Duodenal mucosa (tissue), 2 donors: ENCODE measurements at regions not wholly inside any gene's neighbourhood (a gene's known extent, or its start where the extent isn't known, plus 50 kb on each side); places are given as distances from the start of the nearest gene placed in this dataset.

ENCODE experiments used
- H3K27ac ChIP-seq: one replicate; pipeline ENCODE4 v1.7.0; 2013; ENCODE audit warnings: low read depth, low read length
- H3K27me3 ChIP-seq, 2 donors: one replicate each; pipeline ENCODE4 v1.7.0; 2013; ENCODE audit warnings: low read length in 2 of 2, control low read depth in 1 of 2; ENCODE audit not compliant: insufficient read depth in 2 of 2, control insufficient read depth in 1 of 2
- H3K36me3 ChIP-seq, 2 donors: one replicate each; pipeline ENCODE4 v1.7.0; 2013; ENCODE audit warnings: low read length in 2 of 2, control low read depth in 1 of 2; ENCODE audit not compliant: insufficient read depth in 2 of 2, control insufficient read depth in 1 of 2
- H3K4me1 ChIP-seq, 2 donors: one replicate each; pipeline ENCODE4 v1.7.0; 2013; ENCODE audit warnings: low read length in 2 of 2, control low read depth in 1 of 2; ENCODE audit not compliant: insufficient read depth in 2 of 2, control insufficient read depth in 1 of 2
- H3K4me3 ChIP-seq, 2 donors: one replicate each; pipeline ENCODE4 v1.7.0; 2013; ENCODE audit warnings: low read length in 2 of 2, low read depth in 1 of 2
- H3K9ac ChIP-seq, 2 donors: one replicate each; pipeline ENCODE4 v1.7.0; 2013; ENCODE audit warnings: low read length in 2 of 2, low read depth in 1 of 2
- H3K9me3 ChIP-seq, 2 donors: one replicate each; pipeline ENCODE4 v1.7.0; 2013; ENCODE audit warnings: low read length in 2 of 2, control low read depth in 1 of 2; ENCODE audit not compliant: control insufficient read depth in 1 of 2

DNA sequence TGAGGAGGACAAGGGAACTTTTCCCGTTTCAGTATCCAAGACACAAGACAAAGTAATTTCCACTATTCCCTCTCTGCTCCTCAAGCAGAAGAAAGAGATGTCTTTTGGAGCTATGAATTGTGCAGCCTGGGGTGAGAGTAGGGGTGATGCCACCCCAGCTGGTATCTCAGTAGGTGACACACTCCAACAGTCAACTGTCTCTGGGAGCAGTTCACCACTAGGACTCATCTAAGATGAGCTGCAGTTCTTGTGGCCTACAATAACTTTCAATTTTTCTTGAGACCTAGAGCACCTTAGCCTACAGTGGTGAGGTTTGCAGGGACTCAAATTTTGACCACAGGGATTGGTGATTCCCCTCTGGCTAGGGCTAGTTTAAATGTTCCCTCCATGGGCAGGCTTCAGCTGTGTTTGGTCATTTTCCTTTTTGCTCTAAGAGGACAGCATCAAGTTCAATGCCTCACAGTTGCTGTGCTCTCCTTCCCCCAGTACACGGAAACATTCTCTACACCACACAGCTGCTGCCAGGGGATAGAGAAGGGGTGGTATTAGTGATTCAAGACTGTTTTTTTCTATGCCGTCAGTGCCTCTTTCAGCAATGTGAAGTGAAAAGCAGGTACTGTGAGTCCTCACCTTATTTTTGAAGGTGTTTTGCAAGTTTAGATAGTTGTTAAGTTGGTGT lies 278.6 kb upstream of the RORB start:
- no peaks in the 10 kb centered on the region for H3K4me1 ChIP-seq
- H3K4me3 ChIP-seq: no peak overlapping the region
- no peaks in the 10 kb centered on the region for H3K36me3 ChIP-seq
- H3K27ac ChIP-seq: no peak overlapping the region
- H3K27me3 ChIP-seq: no peaks in the 10 kb centered on the region
- H3K9ac ChIP-seq: no peak overlapping the region
- no peaks in the 10 kb centered on the region for H3K9me3 ChIP-seq

- Histone ChIP-seq H3K27ac (no peak overlapping the region), H3K36me3 (no peaks in the 10 kb centered on the region), H3K27me3 (no peaks in the 10 kb centered on the region)
Measured at GRCh38 chr9:74220327-74220726, 276.8 kb upstream of the RORB start.

DNA sequence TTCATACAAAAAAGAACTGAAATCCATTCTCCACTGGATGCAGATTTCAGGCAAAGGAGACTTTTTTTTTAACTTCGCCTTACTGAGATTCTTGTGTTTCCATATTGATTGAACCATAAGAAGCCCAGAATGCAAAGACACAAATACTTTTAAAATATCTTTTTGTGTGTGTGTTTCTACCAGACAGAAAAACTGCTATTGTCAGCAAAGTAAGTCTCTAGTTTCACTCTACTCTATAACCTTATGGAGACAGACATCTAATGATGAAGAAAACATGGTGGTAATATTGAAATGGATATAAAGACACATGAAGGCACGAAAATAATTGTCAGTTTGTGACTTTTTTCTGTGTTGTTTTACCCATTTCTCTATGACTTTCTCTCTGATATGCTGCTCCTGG lies 260.3 kb upstream of the RORB start:
- peaks cover 0 to 3% of the 10 kb centered on the region in 2 donors for H3K9me3 ChIP-seq
- no peak overlapping the region for H3K4me3 ChIP-seq
- H3K36me3 ChIP-seq: no peaks in the 10 kb centered on the region
- H3K27ac ChIP-seq: no peak overlapping the region
- H3K4me1 ChIP-seq: no peaks in the 10 kb centered on the region
- no peak overlapping the region for H3K9ac ChIP-seq
- H3K27me3 ChIP-seq: no peaks in the 10 kb centered on the region

More at GRCh38 chr9:74220327-74220726, 276.8 kb upstream of the RORB start:
- no peak overlapping the region for H3K4me3 ChIP-seq
- H3K9ac ChIP-seq: no peak overlapping the region
- H3K4me1 ChIP-seq: no peaks in the 10 kb centered on the region
- H3K9me3 ChIP-seq: no peaks in the 10 kb centered on the region

- Histone ChIP-seq H3K4me1 (no peaks in the 10 kb centered on the region), H3K9ac (no peak overlapping the region), H3K27me3 (no peaks in the 10 kb centered on the region)
Measured at GRCh38 chr9:74245866-74246497, 251.2 kb upstream of the RORB start.

DNA sequence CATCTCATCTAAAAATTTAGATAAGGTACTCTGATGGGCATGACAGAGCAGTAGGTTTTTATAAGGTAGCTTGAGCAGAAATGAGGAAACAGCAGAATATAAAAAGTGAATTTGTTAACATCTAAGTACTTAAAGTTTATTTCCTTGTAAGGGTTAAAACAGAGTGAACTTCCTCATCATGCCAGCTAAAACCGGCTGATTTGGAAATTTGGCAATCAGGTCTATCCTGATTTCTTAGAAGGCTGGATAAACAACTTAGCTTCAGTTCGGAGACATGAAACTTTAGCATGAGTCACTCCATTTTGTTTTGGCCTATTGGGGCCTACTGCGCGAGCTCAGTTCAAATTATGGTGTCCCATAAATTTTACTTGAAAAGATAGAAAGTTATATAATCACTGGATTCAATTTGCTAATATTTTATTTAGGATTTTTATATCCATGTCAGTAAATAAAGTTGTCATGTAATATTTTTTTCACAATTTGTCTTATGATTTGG lies 241.6 kb upstream of the RORB start:
- H3K9me3 ChIP-seq: no peaks in the 10 kb centered on the region
- no peaks in the 10 kb centered on the region for H3K27me3 ChIP-seq
- no peaks in the 10 kb centered on the region for H3K36me3 ChIP-seq
- H3K27ac ChIP-seq: no peak overlapping the region
- no peak overlapping the region for H3K4me3 ChIP-seq
- H3K9ac ChIP-seq: no peak overlapping the region
- no peaks in the 10 kb centered on the region for H3K4me1 ChIP-seq

More at GRCh38 chr9:74245866-74246497, 251.2 kb upstream of the RORB start:
- Histone ChIP-seq H3K9me3 (peaks cover 0 to 5% of the 10 kb centered on the region in 2 donors), H3K4me3 (no peak overlapping the region), H3K36me3 (no peaks in the 10 kb centered on the region), H3K27ac (no peak overlapping the region)

- H3K4me3 ChIP-seq: no peak overlapping the region
- no peaks in the 10 kb centered on the region for H3K36me3 ChIP-seq
- no peak overlapping the region for H3K9ac ChIP-seq
- no peak overlapping the region for H3K27ac ChIP-seq
- no peaks in the 10 kb centered on the region for H3K4me1 ChIP-seq
- no peaks in the 10 kb centered on the region for H3K9me3 ChIP-seq
- H3K27me3 ChIP-seq: no peaks in the 10 kb centered on the region
Measured at GRCh38 chr9:74275872-74276508, 221.1 kb upstream of the RORB start.

DNA sequence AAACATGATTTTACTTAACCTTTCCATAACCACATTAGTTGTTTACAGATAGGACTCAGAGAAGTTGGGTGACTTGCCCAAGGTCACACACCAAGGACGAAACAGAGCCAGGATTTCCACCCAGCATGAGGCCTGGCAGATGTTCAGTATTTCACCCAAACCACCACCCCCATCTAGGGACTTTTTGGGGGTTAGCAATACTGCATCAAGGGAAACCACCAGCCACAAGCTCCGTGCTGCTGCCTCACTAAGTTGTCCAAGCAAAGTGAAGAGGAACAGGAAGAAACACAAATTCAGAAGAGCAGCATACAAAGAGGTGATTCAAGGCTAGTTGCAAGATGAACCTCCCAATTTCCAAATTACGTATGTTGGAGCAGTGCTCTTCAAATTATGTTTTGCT lies 219.6 kb upstream of the RORB start:
- Histone ChIP-seq H3K36me3 (no peaks in the 10 kb centered on the region), H3K9ac (no peak overlapping the region), H3K4me1 (no peaks in the 10 kb centered on the region), H3K27me3 (no peaks in the 10 kb centered on the region), H3K27ac (no peak overlapping the region), H3K4me3 (no peak overlapping the region), H3K9me3 (no peaks in the 10 kb centered on the region)

- Histone ChIP-seq H3K9ac (no peak overlapping the region), H3K27ac (no peak overlapping the region), H3K36me3 (no peaks in the 10 kb centered on the region), H3K27me3 (no peaks in the 10 kb centered on the region), H3K4me3 (no peak overlapping the region), H3K4me1 (no peaks in the 10 kb centered on the region), H3K9me3 (no peaks in the 10 kb centered on the region)
Measured at GRCh38 chr9:74281674-74282073, 215.5 kb upstream of the RORB start.

DNA sequence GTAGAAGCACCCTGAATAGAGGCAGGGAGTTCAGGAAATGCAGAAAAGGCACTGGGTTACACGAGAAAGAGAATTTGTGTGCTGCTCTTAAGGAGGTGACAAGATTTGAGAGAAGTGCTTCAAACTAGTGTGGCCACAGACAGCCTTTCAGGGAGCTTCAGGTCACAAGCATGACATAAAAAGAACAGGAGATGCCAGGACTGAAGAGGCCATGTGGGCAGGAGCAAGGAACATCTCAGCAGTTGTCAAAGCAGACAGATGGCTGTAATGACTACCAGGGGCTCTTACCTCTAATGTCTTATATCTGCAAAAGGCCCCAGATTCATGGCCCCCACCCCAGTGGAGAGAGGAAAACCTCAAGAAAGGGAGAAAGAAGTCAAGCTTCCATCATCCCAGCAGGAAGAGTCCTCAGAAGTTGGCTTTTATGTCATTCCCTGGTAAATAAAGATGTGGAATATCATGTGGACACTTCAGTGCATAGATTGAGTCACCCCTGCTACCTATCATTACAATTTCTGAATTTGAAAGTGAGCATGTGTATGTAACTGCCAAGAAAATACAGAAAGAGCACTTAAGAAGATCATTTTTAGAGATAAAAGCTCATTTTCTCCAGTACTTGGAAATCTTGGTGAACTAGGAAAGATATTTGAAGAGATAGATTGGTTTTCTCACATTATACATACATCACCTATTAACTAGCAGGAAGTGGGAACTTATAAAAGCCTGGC lies 214.4 kb upstream of the RORB start:
- H3K9ac ChIP-seq: no peak overlapping the region
- no peaks in the 10 kb centered on the region for H3K4me1 ChIP-seq
- no peaks in the 10 kb centered on the region for H3K27me3 ChIP-seq
- no peak overlapping the region for H3K4me3 ChIP-seq
- H3K27ac ChIP-seq: no peak overlapping the region
- H3K9me3 ChIP-seq: no peaks in the 10 kb centered on the region
- H3K36me3 ChIP-seq: no peaks in the 10 kb centered on the region
